SH-SY5Y (cell line): ENCODE measurements at regions not wholly inside any gene's neighbourhood (a gene's known extent, or its start where the extent isn't known, plus 50 kb on each side); places are given as distances from the start of the nearest gene placed in this dataset.

Source experiments
- GATA2 ChIP-seq: IDR thresholded peaks from 2 replicates; pipeline ENCODE4 v1.6.1; 2011; ENCODE audit warnings: mild to moderate bottlenecking, low read depth, low read length
- GATA3 ChIP-seq: IDR thresholded peaks from 2 replicates; pipeline ENCODE4 v1.6.1; 2011; ENCODE audit warnings: low read depth, mild to moderate bottlenecking, low read length, moderate library complexity

- no peak for TF ChIP-seq GATA2
- TF ChIP-seq GATA3 = no peak
Observed at GRCh38 chr6:134405386-134406087, 87.6 kb upstream of the SGK1 start.
